ENCODE measurements at regions not wholly inside any gene's neighbourhood (a gene's known extent, or its start where the extent isn't known, plus 50 kb on each side); places are given as distances from the start of the nearest gene placed in this dataset.

DNA sequence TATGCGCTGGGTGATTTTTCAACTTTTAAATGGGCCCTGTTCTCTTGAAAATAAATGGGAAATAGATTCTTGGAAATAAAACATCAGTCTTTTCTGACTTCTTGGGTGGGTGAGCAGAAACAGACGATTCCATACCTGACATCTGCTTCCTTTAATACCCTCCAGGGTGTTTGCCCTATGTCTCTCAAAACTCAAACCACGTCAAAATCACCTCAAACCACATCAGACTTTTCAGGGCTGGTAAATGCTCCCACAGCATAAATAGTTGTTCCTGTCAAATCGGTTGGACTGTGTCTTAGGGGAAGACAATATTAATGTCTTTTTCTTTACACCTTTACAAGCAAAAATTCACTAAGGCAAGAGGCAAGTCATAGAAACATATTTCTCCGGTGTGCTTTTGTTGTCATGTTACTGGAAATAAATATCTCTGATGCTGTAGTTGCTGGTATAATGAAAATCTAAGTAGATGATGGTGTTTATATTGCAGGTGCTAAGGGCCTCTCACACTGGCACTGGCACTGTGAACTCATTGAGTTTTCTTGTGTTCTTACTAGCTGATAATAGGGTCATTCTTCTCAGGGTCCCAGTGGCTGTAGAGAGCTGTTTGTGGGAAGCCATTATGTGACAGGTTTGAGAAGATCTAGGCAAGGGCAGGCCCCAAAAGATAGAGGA is 380.4 kb downstream of the RAPGEF2 start:
- no peak for DNase-seq (ENCODE audit: low read depth, low spot score)
- H3K36me3 ChIP-seq (ENCODE audit: insufficient read depth, low read length), result peaks cover 19% of the 10 kb centered on the region
- peak overlapping the region; percentile 83 for H3K27ac ChIP-seq
- no peak overlapping the region for H3K9ac ChIP-seq (ENCODE audit: insufficient read length)
- no peak for TF ChIP-seq FOXP2 (optimal IDR thresholded peaks at IDR 0.05; ENCODE audit: control extremely low read depth, extremely low read length, insufficient read depth)
- no peak for TF ChIP-seq POLR2AphosphoS5 (IDR thresholded peaks at IDR 0.05; ENCODE audit: borderline replicate concordance, low read depth, low read length)
- TF ChIP-seq EZH2 (IDR thresholded peaks at IDR 0.05), result no peak
- no peak overlapping the region for H3K4me3 ChIP-seq
- H3K9me3 ChIP-seq (ENCODE audit: low read depth, low read length), result no peaks in the 10 kb centered on the region

GRCh38 chr4:159483782-159484741 is 381.2 kb downstream of the RAPGEF2 start:
- peak overlapping the region; percentile 83 for H3K27ac ChIP-seq
- H3K4me3 ChIP-seq, result peak overlapping the region; percentile 53
- H3K9me3 ChIP-seq (ENCODE audit: low read depth, low read length), result no peaks in the 10 kb centered on the region
- DNase-seq (ENCODE audit: low read depth, low spot score), result no peak
- H3K36me3 ChIP-seq (ENCODE audit: insufficient read depth, low read length), result peaks cover 11% of the 10 kb centered on the region
- H3K9ac ChIP-seq (ENCODE audit: insufficient read length), result peak overlapping the region; percentile 42
- no peak for TF ChIP-seq POLR2AphosphoS5 (IDR thresholded peaks at IDR 0.05; ENCODE audit: borderline replicate concordance, low read depth, low read length)

DNA sequence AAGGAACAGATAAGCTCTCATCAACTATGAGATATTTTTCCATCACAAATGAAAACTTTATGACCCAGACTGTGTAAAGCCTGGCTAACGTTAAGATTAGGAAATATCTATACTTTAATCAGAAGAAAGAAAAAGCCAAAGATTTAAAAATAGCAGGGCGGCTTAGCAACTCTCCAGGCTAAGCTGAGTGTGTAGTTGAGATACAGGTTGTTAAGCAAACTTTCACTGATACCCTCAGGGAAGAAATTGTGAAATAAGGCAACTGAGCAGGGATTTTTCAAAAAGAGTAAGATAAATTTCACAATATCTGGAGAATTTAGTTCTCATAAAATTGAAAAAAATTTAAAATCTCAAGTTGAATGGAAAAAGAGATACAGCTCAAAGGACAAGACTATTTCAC is 382.0 kb downstream of the RAPGEF2 start:
- TF ChIP-seq POLR2AphosphoS5 (IDR thresholded peaks at IDR 0.05; ENCODE audit: borderline replicate concordance, low read depth, low read length) (peak; percentile 13; the same call in 1 of the 2 replicates), EZH2 (IDR thresholded peaks at IDR 0.05) (no peak), FOXP2 (optimal IDR thresholded peaks at IDR 0.05; ENCODE audit: control extremely low read depth, extremely low read length, insufficient read depth) (no peak)
- Histone ChIP-seq H3K9ac (ENCODE audit: insufficient read length) (peak overlapping the region; percentile 42), H3K36me3 (ENCODE audit: insufficient read depth, low read length) (peaks cover 8% of the 10 kb centered on the region), H3K4me3 (peak overlapping the region; percentile 53), H3K27ac (peak overlapping the region; percentile 83), H3K9me3 (ENCODE audit: low read depth, low read length) (no peaks in the 10 kb centered on the region)
- peak; percentile 90 for DNase-seq (ENCODE audit: low read depth, low spot score)

DNA sequence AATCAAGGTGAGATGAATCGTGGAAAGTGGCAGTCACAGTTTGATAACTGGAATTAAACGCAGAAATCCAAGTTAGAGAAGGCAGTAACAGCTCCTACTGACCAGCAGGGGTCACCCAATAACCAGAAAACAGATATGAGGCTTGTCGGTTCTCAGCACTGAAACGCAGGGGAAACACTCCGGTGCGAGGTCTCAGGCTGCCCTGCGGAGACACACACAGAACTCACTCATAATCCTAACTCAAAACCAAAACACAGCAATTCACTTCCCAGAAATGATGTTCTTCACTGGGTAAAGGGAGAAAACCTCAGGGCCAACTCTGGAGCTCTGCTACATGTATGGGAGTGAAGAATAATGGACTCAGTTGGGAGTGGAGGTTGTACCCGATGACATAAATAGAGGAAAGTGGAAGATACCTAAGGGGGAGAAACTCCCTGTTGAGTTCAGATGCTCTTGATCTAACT is 384.4 kb downstream of the RAPGEF2 start:
- H3K4me3 ChIP-seq, result peak overlapping the region; percentile 36
- H3K27ac ChIP-seq, result peak overlapping the region; percentile 10; the same call in 1 of the 2 replicates
- peak; percentile 90 for DNase-seq (ENCODE audit: low read depth, low spot score)
- no peaks in the 10 kb centered on the region for H3K9me3 ChIP-seq (ENCODE audit: low read depth, low read length)
- TF ChIP-seq POLR2AphosphoS5 (IDR thresholded peaks at IDR 0.05; ENCODE audit: borderline replicate concordance, low read depth, low read length) (no peak), FOXP2 (optimal IDR thresholded peaks at IDR 0.05; ENCODE audit: control extremely low read depth, extremely low read length, insufficient read depth) (no peak), EZH2 (IDR thresholded peaks at IDR 0.05) (no peak)
- H3K9ac ChIP-seq (ENCODE audit: insufficient read length), result peak overlapping the region; percentile 15
- H3K36me3 ChIP-seq (ENCODE audit: insufficient read depth, low read length), result peaks cover 29% of the 10 kb centered on the region

DNA sequence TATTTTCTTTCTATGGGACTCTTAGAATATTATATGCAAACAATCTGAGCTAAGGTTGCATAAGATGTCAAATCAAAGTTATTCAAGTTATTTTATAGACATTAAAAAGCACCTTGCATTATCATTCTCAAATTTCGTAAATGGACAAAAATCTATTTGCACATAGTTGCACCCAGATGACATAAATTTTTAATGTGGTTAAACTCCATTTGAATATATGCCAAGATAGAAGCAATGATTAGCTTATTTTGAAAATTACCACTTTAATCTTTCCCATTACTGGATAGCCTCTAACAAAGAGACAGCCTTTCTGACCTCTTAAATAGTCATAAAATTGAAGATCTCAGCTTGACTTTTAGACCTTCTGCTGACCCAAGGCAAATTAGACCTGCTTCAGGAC is 386.8 kb downstream of the RAPGEF2 start:
- Histone ChIP-seq H3K9ac (ENCODE audit: insufficient read length) (no peak overlapping the region), H3K27ac (peak overlapping the region; percentile 47), H3K4me3 (no peak overlapping the region), H3K36me3 (ENCODE audit: insufficient read depth, low read length) (peaks cover 46% of the 10 kb centered on the region), H3K9me3 (ENCODE audit: low read depth, low read length) (no peaks in the 10 kb centered on the region)
- TF ChIP-seq EZH2 (IDR thresholded peaks at IDR 0.05) (no peak), FOXP2 (optimal IDR thresholded peaks at IDR 0.05; ENCODE audit: control extremely low read depth, extremely low read length, insufficient read depth) (no peak), POLR2AphosphoS5 (IDR thresholded peaks at IDR 0.05; ENCODE audit: borderline replicate concordance, low read depth, low read length) (no peak)
- no peak for DNase-seq (ENCODE audit: low read depth, low spot score)

- no peak for DNase-seq (ENCODE audit: low read depth, low spot score)
- no peak for TF ChIP-seq EZH2 (IDR thresholded peaks at IDR 0.05)
- TF ChIP-seq POLR2AphosphoS5 (IDR thresholded peaks at IDR 0.05; ENCODE audit: borderline replicate concordance, low read depth, low read length), result no peak
- no peak for TF ChIP-seq FOXP2 (optimal IDR thresholded peaks at IDR 0.05; ENCODE audit: control extremely low read depth, extremely low read length, insufficient read depth)
- no peak overlapping the region for H3K9ac ChIP-seq (ENCODE audit: insufficient read length)
- peak overlapping the region; percentile 39 for H3K27ac ChIP-seq
- H3K9me3 ChIP-seq (ENCODE audit: low read depth, low read length), result no peaks in the 10 kb centered on the region
- H3K4me3 ChIP-seq, result no peak overlapping the region
- peaks cover 34% of the 10 kb centered on the region for H3K36me3 ChIP-seq (ENCODE audit: insufficient read depth, low read length)
These were observed 392.8 kb downstream of the RAPGEF2 start for GRCh38 chr4:159495515-159496236.

DNA sequence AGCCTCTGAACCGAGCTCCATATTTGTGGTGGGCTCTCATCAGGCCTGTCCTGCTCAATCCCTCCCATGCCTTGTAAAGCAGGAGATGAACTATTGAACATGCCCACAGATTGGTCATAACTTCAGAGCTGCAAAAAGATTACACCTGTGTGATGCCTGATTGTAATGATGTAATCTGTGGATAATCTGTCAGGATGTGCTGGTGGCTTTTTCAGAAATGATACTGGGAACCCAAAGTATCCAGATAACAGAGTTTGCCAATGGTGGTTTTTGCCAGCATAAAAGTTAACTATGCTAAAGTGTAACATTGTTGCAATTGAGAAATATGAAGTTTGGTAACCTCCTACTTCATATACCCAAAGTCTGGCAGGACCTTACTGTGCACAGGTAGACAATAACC is 393.4 kb downstream of the RAPGEF2 start:
- H3K36me3 ChIP-seq (ENCODE audit: insufficient read depth, low read length), result peaks cover 28% of the 10 kb centered on the region
- no peak overlapping the region for H3K9ac ChIP-seq (ENCODE audit: insufficient read length)
- DNase-seq (ENCODE audit: low read depth, low spot score), result no peak
- TF ChIP-seq EZH2 (IDR thresholded peaks at IDR 0.05), result no peak
- TF ChIP-seq FOXP2 (optimal IDR thresholded peaks at IDR 0.05; ENCODE audit: control extremely low read depth, extremely low read length, insufficient read depth), result no peak
- TF ChIP-seq POLR2AphosphoS5 (IDR thresholded peaks at IDR 0.05; ENCODE audit: borderline replicate concordance, low read depth, low read length), result no peak
- no peaks in the 10 kb centered on the region for H3K9me3 ChIP-seq (ENCODE audit: low read depth, low read length)
- H3K27ac ChIP-seq, result peak overlapping the region; percentile 39
- no peak overlapping the region for H3K4me3 ChIP-seq

- DNase-seq (ENCODE audit: low read depth, low spot score), result no peak
These were observed 395.1 kb downstream of the RAPGEF2 start for GRCh38 chr4:159497936-159498335.

More at GRCh38 chr4:159497936-159498335, 395.1 kb downstream of the RAPGEF2 start:
- Histone ChIP-seq H3K9ac (ENCODE audit: insufficient read length) (no peak overlapping the region), H3K27ac (peak overlapping the region; percentile 39; the same call in 1 of the 2 replicates), H3K9me3 (ENCODE audit: low read depth, low read length) (no peaks in the 10 kb centered on the region), H3K4me3 (no peak overlapping the region), H3K36me3 (ENCODE audit: insufficient read depth, low read length) (peaks cover 11% of the 10 kb centered on the region; the same call in 1 of the 2 replicates)
- TF ChIP-seq POLR2AphosphoS5 (IDR thresholded peaks at IDR 0.05; ENCODE audit: borderline replicate concordance, low read depth, low read length) (no peak), FOXP2 (optimal IDR thresholded peaks at IDR 0.05; ENCODE audit: control extremely low read depth, extremely low read length, insufficient read depth) (no peak), EZH2 (IDR thresholded peaks at IDR 0.05) (no peak)
